ENCODE measurements at regions not wholly inside any gene's neighbourhood (a gene's known extent, or its start where the extent isn't known, plus 50 kb on each side); places are given as distances from the start of the nearest gene placed in this dataset.

DNA sequence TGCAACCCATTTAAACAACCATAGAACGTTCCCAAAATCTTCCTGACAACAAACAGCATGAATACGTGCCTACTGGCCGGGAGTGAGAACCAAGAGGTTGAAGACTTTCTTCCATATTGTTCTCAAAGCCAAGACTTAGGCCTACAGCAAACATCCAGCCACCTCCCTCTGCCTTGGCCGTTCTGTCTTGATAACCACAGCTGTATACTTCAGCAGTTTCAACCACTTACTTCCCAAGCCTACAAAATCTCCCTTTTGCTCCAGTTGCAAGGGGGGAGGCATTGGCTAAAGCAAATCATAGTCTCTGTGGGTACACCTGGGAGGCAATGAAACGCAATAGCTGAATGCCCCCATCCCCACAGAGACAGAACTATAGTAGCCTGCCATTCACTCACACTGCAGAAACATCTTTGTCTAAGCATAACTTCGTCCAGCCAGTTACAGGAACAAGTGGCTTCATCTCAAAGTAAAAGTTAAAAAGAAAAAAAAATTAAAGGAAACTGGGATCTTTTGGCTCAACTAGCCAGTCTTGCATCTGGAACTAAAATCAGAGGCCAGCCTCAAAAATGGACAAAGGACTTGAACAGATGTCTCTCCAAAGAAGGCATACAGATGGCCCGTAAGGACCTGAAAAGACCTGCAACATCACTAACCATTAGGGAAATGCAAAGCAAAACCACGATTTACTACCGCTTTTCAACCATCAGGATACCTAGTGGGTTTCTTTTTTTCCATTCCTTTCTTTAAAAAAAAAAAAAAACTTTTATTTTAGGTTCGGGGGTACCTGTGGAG is 186.0 kb downstream of the PSMG1 start:
- Histone ChIP-seq H3K79me1 (ENCODE audit: low read depth, low read length) (no peaks in the 10 kb centered on the region), H4K91ac (ENCODE audit: low read depth, low read length, poor library complexity) (no peak overlapping the region), H2BK5ac (ENCODE audit: low read length) (no peak overlapping the region), H4K8ac (ENCODE audit: low read depth, low read length) (no peak overlapping the region), H2AK5ac (ENCODE audit: low read depth, low read length) (no peak overlapping the region), H3K4ac (ENCODE audit: low read length) (no peak overlapping the region), H2AFZ (ENCODE audit: low read length) (no peak overlapping the region), H3K9me3 (replicated peaks in 1 of 2; ENCODE audit: control insufficient read depth in 2 of 2, insufficient read depth in 1 of 2, low read depth in 1 of 2, low read length in 2 of 2) (no peaks in the 10 kb centered on the region), H3K27me3 (ENCODE audit: control insufficient read depth in 3 of 3, insufficient read depth in 3 of 3, low read depth in 1 of 3, low read length in 3 of 3) (no peaks in the 10 kb centered on the region), H3K36me3 (replicated peaks in 1 of 2; ENCODE audit: control insufficient read depth in 2 of 2, insufficient read depth in 2 of 2, low read length in 2 of 2) (no peaks in the 10 kb centered on the region), H3K14ac (ENCODE audit: low read length) (no peak overlapping the region), H3K4me1 (ENCODE audit: control insufficient read depth in 2 of 2, insufficient read depth in 1 of 2, low read depth in 1 of 2, low read length in 2 of 2) (peaks cover 6 to 9% of the 10 kb centered on the region in 2 donors), H2BK12ac (ENCODE audit: low read length) (no peak overlapping the region), H3K18ac (ENCODE audit: low read length) (no peak overlapping the region), H2BK15ac (ENCODE audit: low read length) (no peak overlapping the region), H3K9ac (ENCODE audit: low read depth, low read length, poor library complexity) (no peak overlapping the region), H3K27ac (replicated peaks; ENCODE audit: low read length) (no peak overlapping the region), H3K4me2 (ENCODE audit: insufficient read depth, low read length, poor library complexity, severe bottlenecking) (no peak overlapping the region), H3K23ac (ENCODE audit: low read depth, low read length, poor library complexity) (no peak overlapping the region), H2BK120ac (ENCODE audit: low read depth, low read length) (no peak overlapping the region), H3K4me3 (ENCODE audit: low read length in 2 of 2) (no peak overlapping the region)
- DNase-seq (ENCODE audit: low spot score) = no peak
- no CpG with 5 or more reads among the region's 10 CpGs for WGBS, 2 donors (ENCODE audit: extremely low coverage in 2 of 2, insufficient read length in 2 of 2, insufficient replicate concordance in 1 of 2)

DNA sequence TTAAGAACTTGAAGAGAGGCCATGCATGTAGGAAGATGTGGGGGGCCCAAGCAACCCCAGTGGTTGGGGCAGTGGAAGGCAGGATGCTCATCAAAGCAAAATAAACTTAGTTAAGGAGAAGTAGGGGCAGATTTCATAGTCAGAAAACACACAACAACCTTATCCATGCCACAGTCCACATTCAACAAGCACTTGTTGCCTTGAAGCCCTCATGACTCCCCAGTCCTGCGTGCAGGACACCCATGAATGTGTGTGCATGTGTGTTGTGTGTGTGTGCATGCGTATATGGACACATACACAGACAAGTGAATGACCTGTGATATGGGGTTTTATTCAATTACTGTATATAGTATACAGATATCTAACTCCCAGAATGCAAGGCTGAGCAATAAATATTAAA is 186.9 kb downstream of the PSMG1 start:
- Histone ChIP-seq H3K4me3 (ENCODE audit: low read length in 2 of 2) (no peak overlapping the region), H2BK5ac (ENCODE audit: low read length) (no peak overlapping the region), H3K4me2 (ENCODE audit: insufficient read depth, low read length, poor library complexity, severe bottlenecking) (no peak overlapping the region), H3K27ac (replicated peaks; ENCODE audit: low read length) (no peak overlapping the region), H3K79me1 (ENCODE audit: low read depth, low read length) (no peaks in the 10 kb centered on the region), H2AFZ (ENCODE audit: low read length) (no peak overlapping the region), H3K9me3 (replicated peaks in 1 of 2; ENCODE audit: control insufficient read depth in 2 of 2, insufficient read depth in 1 of 2, low read depth in 1 of 2, low read length in 2 of 2) (no peaks in the 10 kb centered on the region), H3K4me1 (ENCODE audit: control insufficient read depth in 2 of 2, insufficient read depth in 1 of 2, low read depth in 1 of 2, low read length in 2 of 2) (peaks cover 6 to 12% of the 10 kb centered on the region in 2 donors), H4K8ac (ENCODE audit: low read depth, low read length) (no peak overlapping the region), H3K23ac (ENCODE audit: low read depth, low read length, poor library complexity) (no peak overlapping the region), H3K4ac (ENCODE audit: low read length) (no peak overlapping the region), H2BK15ac (ENCODE audit: low read length) (no peak overlapping the region), H3K9ac (ENCODE audit: low read depth, low read length, poor library complexity) (no peak overlapping the region), H2BK120ac (ENCODE audit: low read depth, low read length) (no peak overlapping the region), H3K36me3 (replicated peaks in 1 of 2; ENCODE audit: control insufficient read depth in 2 of 2, insufficient read depth in 2 of 2, low read length in 2 of 2) (no peaks in the 10 kb centered on the region), H3K27me3 (ENCODE audit: control insufficient read depth in 3 of 3, insufficient read depth in 3 of 3, low read depth in 1 of 3, low read length in 3 of 3) (no peaks in the 10 kb centered on the region), H2BK12ac (ENCODE audit: low read length) (no peak overlapping the region), H3K14ac (ENCODE audit: low read length) (no peak overlapping the region), H3K18ac (ENCODE audit: low read length) (no peak overlapping the region), H4K91ac (ENCODE audit: low read depth, low read length, poor library complexity) (no peak overlapping the region), H2AK5ac (ENCODE audit: low read depth, low read length) (no peak overlapping the region)
- WGBS, 2 donors (ENCODE audit: extremely low coverage in 2 of 2, insufficient read length in 2 of 2, insufficient replicate concordance in 1 of 2) = no CpG with 5 or more reads among the region's 2 CpGs
- no peak for DNase-seq (ENCODE audit: low spot score)

- H3K14ac ChIP-seq (ENCODE audit: low read length) = no peak overlapping the region
- peaks cover 7 to 13% of the 10 kb centered on the region in 2 donors for H3K4me1 ChIP-seq (ENCODE audit: control insufficient read depth in 2 of 2, insufficient read depth in 1 of 2, low read depth in 1 of 2, low read length in 2 of 2)
- H3K4ac ChIP-seq (ENCODE audit: low read length) = no peak overlapping the region
- no peak overlapping the region for H3K4me3 ChIP-seq (ENCODE audit: low read length in 2 of 2)
- WGBS, 2 donors (ENCODE audit: extremely low coverage in 2 of 2, insufficient read length in 2 of 2, insufficient replicate concordance in 1 of 2) = no CpG with 5 or more reads among the region's 5 CpGs
- H3K9ac ChIP-seq (ENCODE audit: low read depth, low read length, poor library complexity) = no peak overlapping the region
- H3K36me3 ChIP-seq (replicated peaks in 1 of 2; ENCODE audit: control insufficient read depth in 2 of 2, insufficient read depth in 2 of 2, low read length in 2 of 2) = no peaks in the 10 kb centered on the region
- H3K27ac ChIP-seq (replicated peaks; ENCODE audit: low read length) = no peak overlapping the region
- no peak overlapping the region for H3K18ac ChIP-seq (ENCODE audit: low read length)
- no peak overlapping the region for H3K4me2 ChIP-seq (ENCODE audit: insufficient read depth, low read length, poor library complexity, severe bottlenecking)
- no peak for DNase-seq (ENCODE audit: low spot score)
- no peak overlapping the region for H2BK15ac ChIP-seq (ENCODE audit: low read length)
- no peak overlapping the region for H2BK12ac ChIP-seq (ENCODE audit: low read length)
- no peaks in the 10 kb centered on the region for H3K27me3 ChIP-seq (ENCODE audit: control insufficient read depth in 3 of 3, insufficient read depth in 3 of 3, low read depth in 1 of 3, low read length in 3 of 3)
- no peaks in the 10 kb centered on the region for H3K79me1 ChIP-seq (ENCODE audit: low read depth, low read length)
- no peak overlapping the region for H4K8ac ChIP-seq (ENCODE audit: low read depth, low read length)
- no peak overlapping the region for H2AFZ ChIP-seq (ENCODE audit: low read length)
- H2BK5ac ChIP-seq (ENCODE audit: low read length) = no peak overlapping the region
- no peaks in the 10 kb centered on the region for H3K9me3 ChIP-seq (replicated peaks in 1 of 2; ENCODE audit: control insufficient read depth in 2 of 2, insufficient read depth in 1 of 2, low read depth in 1 of 2, low read length in 2 of 2)
- H4K91ac ChIP-seq (ENCODE audit: low read depth, low read length, poor library complexity) = no peak overlapping the region
- no peak overlapping the region for H2BK120ac ChIP-seq (ENCODE audit: low read depth, low read length)
- H2AK5ac ChIP-seq (ENCODE audit: low read depth, low read length) = no peak overlapping the region
- H3K23ac ChIP-seq (ENCODE audit: low read depth, low read length, poor library complexity) = no peak overlapping the region
Measured at GRCh38 chr21:38995731-38996130, 187.5 kb downstream of the PSMG1 start.

GRCh38 chr21:38995071-38995669 is 188.1 kb downstream of the PSMG1 start:
- H4K8ac ChIP-seq (ENCODE audit: low read depth, low read length) = no peak overlapping the region
- no peak overlapping the region for H3K4ac ChIP-seq (ENCODE audit: low read length)
- H3K18ac ChIP-seq (ENCODE audit: low read length) = no peak overlapping the region
- no peaks in the 10 kb centered on the region for H3K27me3 ChIP-seq (ENCODE audit: control insufficient read depth in 3 of 3, insufficient read depth in 3 of 3, low read depth in 1 of 3, low read length in 3 of 3)
- H3K36me3 ChIP-seq (replicated peaks in 1 of 2; ENCODE audit: control insufficient read depth in 2 of 2, insufficient read depth in 2 of 2, low read length in 2 of 2) = no peaks in the 10 kb centered on the region
- no peak overlapping the region for H2AK5ac ChIP-seq (ENCODE audit: low read depth, low read length)
- no peak overlapping the region for H2BK12ac ChIP-seq (ENCODE audit: low read length)
- H2BK15ac ChIP-seq (ENCODE audit: low read length) = no peak overlapping the region
- peaks cover 12 to 18% of the 10 kb centered on the region in 2 donors for H3K4me1 ChIP-seq (ENCODE audit: control insufficient read depth in 2 of 2, insufficient read depth in 1 of 2, low read depth in 1 of 2, low read length in 2 of 2)
- H3K79me1 ChIP-seq (ENCODE audit: low read depth, low read length) = no peaks in the 10 kb centered on the region
- no peak overlapping the region for H3K14ac ChIP-seq (ENCODE audit: low read length)
- no peak overlapping the region for H3K4me2 ChIP-seq (ENCODE audit: insufficient read depth, low read length, poor library complexity, severe bottlenecking)
- no peak overlapping the region for H2BK120ac ChIP-seq (ENCODE audit: low read depth, low read length)
- no CpG with 5 or more reads among the region's 13 CpGs for WGBS, 2 donors (ENCODE audit: extremely low coverage in 2 of 2, insufficient read length in 2 of 2, insufficient replicate concordance in 1 of 2)
- no peak overlapping the region for H2AFZ ChIP-seq (ENCODE audit: low read length)
- no peak for DNase-seq (ENCODE audit: low spot score)
- H3K9ac ChIP-seq (ENCODE audit: low read depth, low read length, poor library complexity) = no peak overlapping the region
- H3K9me3 ChIP-seq (replicated peaks in 1 of 2; ENCODE audit: control insufficient read depth in 2 of 2, insufficient read depth in 1 of 2, low read depth in 1 of 2, low read length in 2 of 2) = no peaks in the 10 kb centered on the region
- peak overlapping the region; percentile 60 for H2BK5ac ChIP-seq (ENCODE audit: low read length)
- no peak overlapping the region for H3K27ac ChIP-seq (replicated peaks; ENCODE audit: low read length)
- H3K23ac ChIP-seq (ENCODE audit: low read depth, low read length, poor library complexity) = no peak overlapping the region
- H4K91ac ChIP-seq (ENCODE audit: low read depth, low read length, poor library complexity) = no peak overlapping the region
- H3K4me3 ChIP-seq (ENCODE audit: low read length in 2 of 2) = no peak overlapping the region
